ENCODE measurements at regions not wholly inside any gene's neighbourhood (a gene's known extent, or its start where the extent isn't known, plus 50 kb on each side); places are given as distances from the start of the nearest gene placed in this dataset.

GRCh38 chr5:38110130-38110529 lies 148.2 kb upstream of the EGFLAM start:
- TF ChIP-seq CTCF (conservative IDR thresholded peaks at IDR 0.05; ENCODE audit: low read length), result no peak
- TF ChIP-seq EZH2phosphoT487 (IDR thresholded peaks at IDR 0.05; ENCODE audit: borderline replicate concordance, low read depth, low read length), result no peak

Data from OCI-LY7 (cell line).